Aorta (tissue), 5 donors: ENCODE measurements at regions not wholly inside any gene's neighbourhood (a gene's known extent, or its start where the extent isn't known, plus 50 kb on each side); places are given as distances from the start of the nearest gene placed in this dataset.
A peak's percentile ranks its signal among the peaks of the same experiment; 100 is the strongest.

Experiments used
- ATAC-seq: fragments of 200-7000 bp; cut with Tn5 transposase; one replicate; pipeline ENCODE4 v1.9.1; 2022; ENCODE audit warnings: moderate library complexity; ENCODE audit not compliant: low FRiP score
- DNase-seq, 2 donors: peaks; one replicate each; pipeline ENCODE4 v3.0.0-alpha.2; 2020
- H3K27ac ChIP-seq, 2 donors: one replicate each; pipeline ENCODE4 v1.5.1; 2013; ENCODE audit warnings: low read length in 2 of 2, mild to moderate bottlenecking in 2 of 2, moderate library complexity in 2 of 2, control low read depth in 1 of 2, inconsistent platforms in 1 of 2, low read depth in 1 of 2
- H3K27me3 ChIP-seq, 2 donors: one replicate each; pipeline ENCODE4 v1.6.1; 2013; ENCODE audit warnings: control low read depth in 1 of 2, low read length in 1 of 2, mild to moderate bottlenecking in 1 of 2, moderate library complexity in 1 of 2; ENCODE audit not compliant: insufficient read depth in 2 of 2, control insufficient read depth in 1 of 2
- H3K36me3 ChIP-seq, 2 donors: one replicate each; pipeline ENCODE4 v1.6.1; 2013; ENCODE audit warnings: control low read depth in 1 of 2, low read length in 1 of 2, mild to moderate bottlenecking in 1 of 2; ENCODE audit not compliant: insufficient read depth in 2 of 2, control insufficient read depth in 1 of 2
- H3K4me1 ChIP-seq, 2 donors: one replicate each; pipeline ENCODE4 v1.6.1; 2013; ENCODE audit warnings: low read length in 2 of 2, control low read depth in 1 of 2, mild to moderate bottlenecking in 1 of 2, moderate library complexity in 1 of 2; ENCODE audit not compliant: insufficient read depth in 2 of 2, control insufficient read depth in 1 of 2
- H3K4me3 ChIP-seq, 2 donors: one replicate each; pipeline ENCODE4 v1.5.1; 2013; ENCODE audit warnings: low read length in 2 of 2, control low read depth in 1 of 2, mild to moderate bottlenecking in 1 of 2
- H3K9me3 ChIP-seq: one replicate; pipeline ENCODE4 v1.6.1; 2013; ENCODE audit warnings: mild to moderate bottlenecking, low read length; ENCODE audit not compliant: control insufficient read depth
- WGBS, 2 donors: extraction: QIAGEN DNeasy Blood & Tissue Kit; methylation state at CpG; one replicate each; pipeline ENCODE4 v1.1.7; 2013; 5-methylcytosine and 5-hydroxymethylcytosine counted together
- intact Hi-C, 2 donors: fragments of 100-400 bp; cut with DNase I; formaldehyde crosslinking; loops; one replicate each; pipeline versions ENCODE4 v1.14.2 to v1.15.0; 2022
- donor health status: healthy with polysubstance abuse.
- donor health status: Bipolar disorder and iron deficiency.
- donor health status: DM: no; HTN: no; CAD: no.
- donor health status: DM: no; HTN: no; CAD: no.
- donor health status: DM: yes; HTN: yes; CAD: no.

GRCh38 chr9:116061546-116062205, 91.9 kb upstream of the PAPPA start:
- no peaks in the 10 kb centered on the region for H3K4me1 ChIP-seq
- no peaks in the 10 kb centered on the region for H3K9me3 ChIP-seq
- DNase-seq, result no peak
- H3K4me3 ChIP-seq, result no peak overlapping the region
- WGBS, 2 donors, result 70 to 75% methylated on average over 2 of the region's 2 CpGs
- no peak for ATAC-seq
- intact Hi-C loops, result no loop called here
- no peak overlapping the region for H3K27ac ChIP-seq
- no peaks in the 10 kb centered on the region for H3K36me3 ChIP-seq
- no peaks in the 10 kb centered on the region for H3K27me3 ChIP-seq

GRCh38 chr9:116062206-116062550, 91.4 kb upstream of the PAPPA start:
- no peak overlapping the region for H3K27ac ChIP-seq
- intact Hi-C loops, result no loop called here
- H3K9me3 ChIP-seq, result no peaks in the 10 kb centered on the region
- no peaks in the 10 kb centered on the region for H3K27me3 ChIP-seq
- no peak for ATAC-seq
- no peak for DNase-seq
- WGBS, 2 donors, result 63 to 76% methylated on average over 2 of the region's 2 CpGs
- H3K36me3 ChIP-seq, result no peaks in the 10 kb centered on the region
- no peaks in the 10 kb centered on the region for H3K4me1 ChIP-seq
- H3K4me3 ChIP-seq, result no peak overlapping the region

- no peak for DNase-seq
- Histone ChIP-seq H3K27me3 (no peaks in the 10 kb centered on the region), H3K27ac (no peak overlapping the region), H3K4me1 (no peaks in the 10 kb centered on the region), H3K9me3 (no peaks in the 10 kb centered on the region), H3K36me3 (no peaks in the 10 kb centered on the region), H3K4me3 (no peak overlapping the region)
- no peak for ATAC-seq
- 91 to 94% methylated on average over 3 of the region's 3 CpGs for WGBS, 2 donors
- intact Hi-C loops, result no loop called here
Measured at GRCh38 chr9:116064970-116065369, 88.6 kb upstream of the PAPPA start.

GRCh38 chr9:116066221-116066620, 87.4 kb upstream of the PAPPA start:
- intact Hi-C loops, result no loop called here
- ATAC-seq (no peak), DNase-seq (no peak)
- Histone ChIP-seq H3K36me3 (no peaks in the 10 kb centered on the region), H3K27ac (no peak overlapping the region), H3K4me3 (no peak overlapping the region), H3K9me3 (no peaks in the 10 kb centered on the region), H3K4me1 (no peaks in the 10 kb centered on the region), H3K27me3 (no peaks in the 10 kb centered on the region)
- WGBS, 2 donors, result 97% methylated on average over 3 of the region's 3 CpGs

- Histone ChIP-seq H3K9me3 (no peaks in the 10 kb centered on the region), H3K36me3 (no peaks in the 10 kb centered on the region), H3K4me1 (no peaks in the 10 kb centered on the region), H3K27me3 (no peaks in the 10 kb centered on the region), H3K4me3 (no peak overlapping the region), H3K27ac (no peak overlapping the region)
- ATAC-seq (no peak), DNase-seq (no peak)
- 65 to 72% methylated on average over 3 of the region's 3 CpGs for WGBS, 2 donors
- intact Hi-C loops, result no loop called here
Measured at GRCh38 chr9:116067566-116067965, 86.0 kb upstream of the PAPPA start.

- WGBS, 2 donors, result 87 to 88% methylated on average over 4 of the region's 4 CpGs
- Histone ChIP-seq H3K36me3 (no peaks in the 10 kb centered on the region), H3K9me3 (no peaks in the 10 kb centered on the region), H3K27me3 (no peaks in the 10 kb centered on the region), H3K4me3 (no peak overlapping the region), H3K27ac (no peak overlapping the region), H3K4me1 (no peaks in the 10 kb centered on the region)
- no peak for ATAC-seq
- DNase-seq, result no peak
- intact Hi-C loops, result no loop called here
Measured at GRCh38 chr9:116070256-116070914, 83.2 kb upstream of the PAPPA start.

GRCh38 chr9:116072046-116072445, 81.5 kb upstream of the PAPPA start:
- DNase-seq (no peak), ATAC-seq (no peak)
- WGBS, 2 donors, result 95 to 97% methylated on average over 2 of the region's 2 CpGs
- H3K4me3 ChIP-seq, result no peak overlapping the region
- no peak overlapping the region for H3K27ac ChIP-seq
- H3K36me3 ChIP-seq, result no peaks in the 10 kb centered on the region
- H3K4me1 ChIP-seq, result no peaks in the 10 kb centered on the region
- H3K9me3 ChIP-seq, result no peaks in the 10 kb centered on the region
- intact Hi-C loops, result no loop called here
- no peaks in the 10 kb centered on the region for H3K27me3 ChIP-seq

- DNase-seq, result peak; percentile 44 to 65
Measured at GRCh38 chr9:116073826-116074225, 79.8 kb upstream of the PAPPA start.

GRCh38 chr9:116074658-116075057, 78.9 kb upstream of the PAPPA start:
- no peaks in the 10 kb centered on the region for H3K36me3 ChIP-seq
- no peaks in the 10 kb centered on the region for H3K9me3 ChIP-seq
- no peaks in the 10 kb centered on the region for H3K4me1 ChIP-seq
- no peak overlapping the region for H3K4me3 ChIP-seq
- H3K27me3 ChIP-seq, result no peaks in the 10 kb centered on the region
- no peak overlapping the region for H3K27ac ChIP-seq
- no peak for ATAC-seq
- intact Hi-C loops, result no loop called here
- no peak for DNase-seq

More at GRCh38 chr9:116073826-116074225, 79.8 kb upstream of the PAPPA start:
- WGBS, 2 donors, result 72 to 75% methylated on average over 2 of the region's 2 CpGs
- no peaks in the 10 kb centered on the region for H3K27me3 ChIP-seq
- H3K4me3 ChIP-seq, result no peak overlapping the region
- no peak overlapping the region for H3K27ac ChIP-seq
- no peaks in the 10 kb centered on the region for H3K36me3 ChIP-seq
- intact Hi-C loops, result no loop called here
- ATAC-seq, result no peak
- H3K4me1 ChIP-seq, result no peaks in the 10 kb centered on the region
- H3K9me3 ChIP-seq, result no peaks in the 10 kb centered on the region
